ENCODE measurements at regions not wholly inside any gene's neighbourhood (a gene's known extent, or its start where the extent isn't known, plus 50 kb on each side); places are given as distances from the start of the nearest gene placed in this dataset.

GRCh38 chr1:50275566-50275965 is 147.7 kb downstream of the DMRTA2 start:
- Histone ChIP-seq H3K27me3 (no peaks in the 10 kb centered on the region), H3K4me3 (no peak overlapping the region), H3K27ac (no peak overlapping the region), H3K36me3 (replicated peaks in 1 of 2; ENCODE audit: insufficient read depth in 1 of 2, low read depth in 2 of 2) (no peaks in the 10 kb centered on the region), H3K4me1 (no peaks in the 10 kb centered on the region), H3K9me3 (no peaks in the 10 kb centered on the region)
- intact Hi-C loops (cut with DNase I): no loop called here
- ATAC-seq: no peak
- DNase-seq: no peak
- 16 to 20% methylated on average over 8 to 9 of the region's 9 CpGs for WGBS, 2 donors
- TF ChIP-seq POLR2A (IDR thresholded peaks at IDR 0.05) (no peak), CTCF (IDR thresholded peaks at IDR 0.05) (no peak)

GRCh38 chr1:50272912-50273311 is 150.3 kb downstream of the DMRTA2 start:
- Histone ChIP-seq H3K27ac (no peak overlapping the region), H3K9me3 (no peaks in the 10 kb centered on the region), H3K36me3 (replicated peaks in 1 of 2; ENCODE audit: insufficient read depth in 1 of 2, low read depth in 2 of 2) (no peaks in the 10 kb centered on the region), H3K27me3 (no peaks in the 10 kb centered on the region), H3K4me3 (no peak overlapping the region), H3K4me1 (no peaks in the 10 kb centered on the region)
- ATAC-seq: no peak
- intact Hi-C loops (cut with DNase I): no loop called here
- TF ChIP-seq POLR2A (IDR thresholded peaks at IDR 0.05): no peak
- no peak for TF ChIP-seq CTCF (IDR thresholded peaks at IDR 0.05)
- no peak for DNase-seq

- H3K36me3 ChIP-seq (replicated peaks in 1 of 2; ENCODE audit: insufficient read depth in 1 of 2, low read depth in 2 of 2): no peaks in the 10 kb centered on the region
- H3K4me3 ChIP-seq: no peak overlapping the region
- WGBS, 2 donors: 53 to 56% methylated on average over 2 of the region's 2 CpGs
- ATAC-seq (no peak), DNase-seq (peak; percentile 26 to 58 (median 40))
- H3K9me3 ChIP-seq: no peaks in the 10 kb centered on the region
- H3K27me3 ChIP-seq: no peaks in the 10 kb centered on the region
- no peak overlapping the region for H3K27ac ChIP-seq
- intact Hi-C loops (cut with DNase I): no loop called here
- TF ChIP-seq CTCF (IDR thresholded peaks at IDR 0.05) (peak in 6 of 7 experiments; percentile 38 to 48 (median 46)), POLR2A (IDR thresholded peaks at IDR 0.05) (no peak)
- no peaks in the 10 kb centered on the region for H3K4me1 ChIP-seq
Measured at GRCh38 chr1:50271968-50272578, 151.2 kb downstream of the DMRTA2 start.

- Histone ChIP-seq H3K27ac (no peak overlapping the region), H3K27me3 (no peaks in the 10 kb centered on the region), H3K4me1 (no peaks in the 10 kb centered on the region), H3K4me3 (no peak overlapping the region), H3K9me3 (no peaks in the 10 kb centered on the region), H3K36me3 (replicated peaks in 1 of 2; ENCODE audit: insufficient read depth in 1 of 2, low read depth in 2 of 2) (no peaks in the 10 kb centered on the region)
- 52% methylated on average over 2 of the region's 2 CpGs; no CpG with 5 or more reads in 1 of the 2 donors for WGBS, 2 donors
- intact Hi-C loops (cut with DNase I): no loop called here
- DNase-seq: no peak
- TF ChIP-seq POLR2A (IDR thresholded peaks at IDR 0.05) (no peak), CTCF (IDR thresholded peaks at IDR 0.05) (no peak)
- no peak for ATAC-seq
Measured at GRCh38 chr1:50271337-50271736, 151.9 kb downstream of the DMRTA2 start.

- no peaks in the 10 kb centered on the region for H3K9me3 ChIP-seq
- ATAC-seq: no peak
- H3K4me3 ChIP-seq: no peak overlapping the region
- intact Hi-C loops (cut with DNase I): no loop called here
- H3K27me3 ChIP-seq: no peaks in the 10 kb centered on the region
- DNase-seq: no peak
- H3K27ac ChIP-seq: no peak overlapping the region
- TF ChIP-seq POLR2A (IDR thresholded peaks at IDR 0.05) (no peak), CTCF (IDR thresholded peaks at IDR 0.05) (no peak)
- no peaks in the 10 kb centered on the region for H3K36me3 ChIP-seq (replicated peaks in 1 of 2; ENCODE audit: insufficient read depth in 1 of 2, low read depth in 2 of 2)
- no peaks in the 10 kb centered on the region for H3K4me1 ChIP-seq
- WGBS, 2 donors: 38 to 42% methylated on average over 3 of the region's 3 CpGs
Measured at GRCh38 chr1:50270926-50271325, 152.3 kb downstream of the DMRTA2 start.
